ENCODE measurements at regions not wholly inside any gene's neighbourhood (a gene's known extent, or its start where the extent isn't known, plus 50 kb on each side); places are given as distances from the start of the nearest gene placed in this dataset.
"Not testable (repeated sequence)": the region's sequence is repeated elsewhere in the genome, so short reads cannot be mapped to it uniquely, and the experiment has no call there.

DNA sequence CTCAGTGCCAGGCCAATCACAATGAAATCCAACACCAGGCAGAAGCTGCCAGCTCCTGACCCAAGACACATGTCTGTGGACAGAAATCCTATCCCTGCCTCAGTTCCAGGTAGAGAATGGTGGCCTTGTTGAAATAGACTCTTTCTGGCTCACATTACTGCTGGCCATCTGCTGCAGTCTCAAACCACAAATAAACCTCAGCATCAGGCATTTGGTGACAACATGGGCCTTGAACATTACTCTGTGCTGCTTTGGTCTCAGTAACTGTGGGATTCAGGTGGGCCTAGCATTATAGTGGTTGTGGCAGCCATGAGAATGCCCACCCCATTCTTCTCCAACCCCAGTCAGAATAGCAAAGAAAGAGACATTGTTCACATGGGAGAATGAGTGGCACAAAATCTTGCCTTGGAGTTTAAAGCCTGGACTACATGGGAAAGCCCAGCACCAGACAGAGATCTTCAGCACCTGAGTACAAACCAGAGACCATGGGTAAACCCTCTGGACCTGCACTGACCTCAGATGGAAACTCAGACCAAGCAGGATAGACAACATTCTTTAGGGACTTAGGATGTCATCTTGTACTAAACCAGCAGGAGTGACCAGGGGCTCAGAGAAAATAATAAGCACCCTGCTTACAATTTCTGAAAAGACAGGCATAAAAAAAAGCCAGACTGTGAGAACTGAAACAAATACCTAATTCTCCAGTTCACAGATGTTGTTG lies 50.4 kb upstream of the TRAM1L1 start:
- Mint-ChIP-seq H3K27me3 (ENCODE audit: low read depth) (no peaks in the 10 kb centered on the region), H3K4me3 (ENCODE audit: low read depth) (no peak overlapping the region), H3K27ac (no peak overlapping the region), H3K4me1 (ENCODE audit: low read depth) (no peaks in the 10 kb centered on the region), H3K36me3 (ENCODE audit: low read depth) (no peaks in the 10 kb centered on the region), H3K9me3 (peaks cover 12% of the 10 kb centered on the region)
- intact Hi-C loops (cut with micrococcal nuclease): no loop called here
- no peak for DNase-seq (ENCODE audit: low spot score)

DNA sequence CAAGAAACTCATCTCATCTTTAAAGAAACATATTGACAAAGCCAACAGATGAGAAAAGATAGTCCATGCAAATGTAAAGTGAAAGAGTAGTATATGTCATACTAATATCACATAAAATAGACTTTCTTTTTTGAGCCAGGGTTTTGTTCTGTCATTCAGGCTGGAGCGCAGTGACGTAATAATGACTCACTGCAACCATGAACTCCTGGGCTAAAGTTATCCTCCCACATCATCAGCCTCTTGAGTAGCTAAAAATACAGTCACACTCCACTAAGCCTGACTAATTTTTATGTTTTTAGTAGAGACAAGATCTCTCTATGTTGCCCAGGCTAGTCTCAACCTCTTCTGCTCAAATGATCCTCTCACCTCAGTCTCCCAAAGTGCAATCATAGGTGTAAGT lies 51.8 kb upstream of the TRAM1L1 start:
- Mint-ChIP-seq H3K4me1 (ENCODE audit: low read depth) (no peaks in the 10 kb centered on the region), H3K36me3 (ENCODE audit: low read depth) (no peaks in the 10 kb centered on the region), H3K9me3 (peaks cover 12% of the 10 kb centered on the region), H3K4me3 (ENCODE audit: low read depth) (no peak overlapping the region), H3K27ac (no peak overlapping the region), H3K27me3 (ENCODE audit: low read depth) (no peaks in the 10 kb centered on the region)
- no peak for DNase-seq (ENCODE audit: low spot score)
- intact Hi-C loops (cut with micrococcal nuclease): no loop called here

DNA sequence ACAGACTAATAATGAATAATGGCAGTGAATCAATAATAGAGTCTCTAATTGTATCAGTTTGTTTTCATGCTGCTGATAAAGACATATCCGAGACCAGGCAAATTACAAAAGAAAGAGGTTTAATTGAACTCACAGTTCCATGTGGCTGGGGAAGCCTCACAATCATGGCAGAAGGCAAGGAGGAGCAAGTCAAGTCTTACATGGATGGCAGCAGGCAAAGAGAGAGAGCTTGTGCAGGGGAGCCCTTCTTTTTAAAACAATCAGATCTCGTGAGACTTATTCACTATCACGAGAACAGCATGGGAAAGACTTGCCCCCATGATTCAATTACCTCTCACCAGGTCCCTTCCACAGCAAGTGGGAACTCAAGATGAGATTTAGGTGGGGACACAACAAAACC lies 53.4 kb upstream of the TRAM1L1 start:
- H3K4me3 Mint-ChIP-seq (ENCODE audit: low read depth); H3K36me3 Mint-ChIP-seq (ENCODE audit: low read depth); H3K4me1 Mint-ChIP-seq (ENCODE audit: low read depth); H3K27ac Mint-ChIP-seq; intact Hi-C loops (cut with micrococcal nuclease); H3K27me3 Mint-ChIP-seq (ENCODE audit: low read depth); DNase-seq (ENCODE audit: low spot score): not testable (repeated sequence)
- H3K9me3 Mint-ChIP-seq: peaks cover 12% of the 10 kb centered on the region

DNA sequence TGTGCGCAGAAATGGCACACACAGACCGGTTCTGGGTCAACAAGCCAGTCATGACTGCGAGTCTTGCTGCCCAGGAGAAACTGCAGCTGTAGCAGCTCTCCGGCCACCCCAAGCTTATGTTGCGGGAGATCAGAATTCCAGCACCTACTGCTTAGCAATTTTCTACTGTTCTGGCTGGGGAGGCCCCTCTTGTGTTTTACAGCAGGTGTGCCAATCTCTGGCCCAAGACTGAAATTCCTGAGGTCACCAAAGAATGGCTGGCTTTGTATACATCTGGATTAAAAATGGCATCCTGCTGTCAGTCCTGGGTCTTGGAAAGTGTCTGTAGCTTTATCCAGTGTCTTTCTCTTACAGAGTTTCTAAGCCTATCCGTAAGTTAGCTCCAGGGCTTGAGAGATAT lies 68.9 kb upstream of the TRAM1L1 start:
- H3K27me3 Mint-ChIP-seq (ENCODE audit: low read depth): no peaks in the 10 kb centered on the region
- H3K27ac Mint-ChIP-seq: no peak overlapping the region
- H3K4me3 Mint-ChIP-seq (ENCODE audit: low read depth): no peak overlapping the region
- no peaks in the 10 kb centered on the region for H3K4me1 Mint-ChIP-seq (ENCODE audit: low read depth)
- no peak for DNase-seq (ENCODE audit: low spot score)
- intact Hi-C loops (cut with micrococcal nuclease): no loop called here
- peaks cover 8% of the 10 kb centered on the region for H3K9me3 Mint-ChIP-seq
- no peaks in the 10 kb centered on the region for H3K36me3 Mint-ChIP-seq (ENCODE audit: low read depth)

DNA sequence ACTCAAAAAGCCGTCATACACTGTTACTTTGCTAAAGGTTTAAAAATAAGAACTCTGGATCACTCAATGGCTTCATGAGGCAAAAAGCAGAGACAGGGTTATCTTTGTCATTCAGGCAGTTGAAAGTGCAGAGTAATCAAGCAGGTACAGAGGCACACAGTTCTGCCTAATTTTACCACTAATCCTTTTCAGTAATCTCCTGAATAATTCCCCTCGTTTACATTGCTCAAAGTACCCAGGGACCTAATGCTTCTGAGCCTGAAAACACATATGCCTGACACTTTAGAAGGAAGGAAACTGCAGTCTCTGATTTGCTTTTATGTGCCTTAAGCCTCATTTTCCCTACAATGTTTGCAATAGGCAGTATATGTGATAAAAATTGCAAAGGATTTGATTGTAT lies 71.4 kb upstream of the TRAM1L1 start:
- H3K27ac Mint-ChIP-seq: no peak overlapping the region
- H3K27me3 Mint-ChIP-seq (ENCODE audit: low read depth): no peaks in the 10 kb centered on the region
- peaks cover 3% of the 10 kb centered on the region for H3K9me3 Mint-ChIP-seq
- DNase-seq (ENCODE audit: low spot score): no peak
- intact Hi-C loops (cut with micrococcal nuclease): no loop called here
- H3K4me1 Mint-ChIP-seq (ENCODE audit: low read depth): no peaks in the 10 kb centered on the region
- H3K4me3 Mint-ChIP-seq (ENCODE audit: low read depth): no peak overlapping the region
- H3K36me3 Mint-ChIP-seq (ENCODE audit: low read depth): no peaks in the 10 kb centered on the region

DNA sequence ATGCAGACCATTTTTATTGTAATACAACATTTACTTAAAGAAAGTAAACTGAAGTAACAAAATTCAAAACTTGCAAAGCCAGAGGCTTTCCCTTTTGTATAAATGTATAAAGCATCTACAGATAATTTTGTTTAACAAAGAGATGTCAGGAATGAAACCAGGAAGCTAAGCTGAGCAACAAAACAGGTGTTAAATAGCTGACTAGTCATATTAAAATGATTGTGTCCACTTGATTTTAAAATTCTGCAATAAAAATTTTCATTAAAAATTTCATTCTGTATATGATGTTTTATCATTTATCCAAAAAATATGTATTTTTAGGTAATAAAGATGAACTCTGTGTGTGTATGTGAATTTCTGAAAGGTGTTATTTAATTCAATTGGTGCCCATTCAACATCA lies 72.0 kb upstream of the TRAM1L1 start:
- Mint-ChIP-seq H3K27ac (no peak overlapping the region), H3K36me3 (ENCODE audit: low read depth) (no peaks in the 10 kb centered on the region), H3K27me3 (ENCODE audit: low read depth) (no peaks in the 10 kb centered on the region), H3K4me3 (ENCODE audit: low read depth) (no peak overlapping the region), H3K4me1 (ENCODE audit: low read depth) (no peaks in the 10 kb centered on the region), H3K9me3 (no peaks in the 10 kb centered on the region)
- no peak for DNase-seq (ENCODE audit: low spot score)
- intact Hi-C loops (cut with micrococcal nuclease): no loop called here

DNA sequence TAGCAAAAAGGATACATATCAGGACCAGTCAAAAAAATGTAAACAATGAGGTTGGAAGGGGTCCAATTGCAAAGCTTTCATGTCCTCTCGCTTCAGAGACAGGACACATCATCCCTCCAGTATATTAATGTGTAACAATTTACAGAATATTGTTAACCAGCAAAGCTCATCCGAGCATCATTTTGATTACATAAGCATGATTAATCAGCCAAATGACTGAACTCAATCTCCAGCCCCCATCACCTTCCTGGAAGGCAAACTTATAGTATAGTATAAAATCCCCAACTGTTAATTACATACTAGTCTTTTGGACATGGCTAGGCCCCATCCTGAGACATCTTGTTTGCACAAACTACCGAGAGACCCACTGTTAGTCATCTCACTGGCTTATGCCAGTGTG lies 77.6 kb upstream of the TRAM1L1 start:
- Mint-ChIP-seq H3K9me3 (no peaks in the 10 kb centered on the region), H3K27me3 (ENCODE audit: low read depth) (no peaks in the 10 kb centered on the region), H3K4me3 (ENCODE audit: low read depth) (no peak overlapping the region), H3K27ac (no peak overlapping the region), H3K36me3 (ENCODE audit: low read depth) (no peaks in the 10 kb centered on the region), H3K4me1 (ENCODE audit: low read depth) (no peaks in the 10 kb centered on the region)
- no peak for DNase-seq (ENCODE audit: low spot score)
- intact Hi-C loops (cut with micrococcal nuclease): no loop called here

DNA sequence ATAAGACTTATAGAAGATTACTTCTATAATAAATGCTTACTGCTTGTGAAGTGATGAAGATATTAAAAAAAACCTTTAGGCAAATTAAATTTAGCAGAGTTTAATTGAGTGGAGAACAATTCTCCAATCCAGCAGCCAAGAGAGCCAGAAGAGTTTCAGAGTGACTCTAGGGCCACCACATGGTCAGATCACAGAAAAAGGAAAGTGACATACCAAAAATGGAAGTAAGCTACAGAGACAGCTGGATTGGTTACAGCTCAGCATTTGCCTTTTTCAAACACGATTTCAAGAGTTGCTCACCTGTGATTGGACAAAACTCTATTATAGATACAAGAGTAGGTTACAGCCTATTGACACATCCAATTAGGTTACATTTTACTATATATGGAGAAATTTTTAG lies 79.0 kb upstream of the TRAM1L1 start:
- no peak overlapping the region for H3K27ac Mint-ChIP-seq

DNA sequence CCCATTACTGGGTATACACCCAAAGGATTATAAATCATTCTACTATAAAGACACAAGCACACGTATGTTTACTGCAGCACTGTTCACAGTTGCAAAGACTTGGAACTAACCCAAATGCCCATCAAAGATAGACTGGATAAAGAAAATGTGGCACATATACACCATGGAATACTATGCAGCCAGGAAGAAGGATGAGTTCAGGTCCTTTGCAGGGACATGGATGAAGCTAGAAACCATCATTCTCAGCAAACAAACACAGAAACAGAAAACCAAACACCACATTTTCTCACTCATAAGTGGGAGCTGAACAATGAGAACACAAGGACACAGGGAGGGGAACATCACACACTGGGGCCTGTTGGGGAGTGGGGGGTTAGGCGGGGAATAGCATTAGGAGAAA lies 90.0 kb upstream of the TRAM1L1 start:
- H3K9me3 Mint-ChIP-seq; H3K27me3 Mint-ChIP-seq (ENCODE audit: low read depth); DNase-seq (ENCODE audit: low spot score); H3K27ac Mint-ChIP-seq; H3K4me3 Mint-ChIP-seq (ENCODE audit: low read depth); H3K36me3 Mint-ChIP-seq (ENCODE audit: low read depth); H3K4me1 Mint-ChIP-seq (ENCODE audit: low read depth); intact Hi-C loops (cut with micrococcal nuclease): not testable (repeated sequence)

More for the DNA sequence above, 79.0 kb upstream of the TRAM1L1 start:
- H3K27me3 Mint-ChIP-seq (ENCODE audit: low read depth): no peaks in the 10 kb centered on the region
- H3K36me3 Mint-ChIP-seq (ENCODE audit: low read depth): no peaks in the 10 kb centered on the region
- no peak overlapping the region for H3K4me3 Mint-ChIP-seq (ENCODE audit: low read depth)
- DNase-seq (ENCODE audit: low spot score): no peak
- H3K4me1 Mint-ChIP-seq (ENCODE audit: low read depth): no peaks in the 10 kb centered on the region
- intact Hi-C loops (cut with micrococcal nuclease): no loop called here
- no peaks in the 10 kb centered on the region for H3K9me3 Mint-ChIP-seq

DNA sequence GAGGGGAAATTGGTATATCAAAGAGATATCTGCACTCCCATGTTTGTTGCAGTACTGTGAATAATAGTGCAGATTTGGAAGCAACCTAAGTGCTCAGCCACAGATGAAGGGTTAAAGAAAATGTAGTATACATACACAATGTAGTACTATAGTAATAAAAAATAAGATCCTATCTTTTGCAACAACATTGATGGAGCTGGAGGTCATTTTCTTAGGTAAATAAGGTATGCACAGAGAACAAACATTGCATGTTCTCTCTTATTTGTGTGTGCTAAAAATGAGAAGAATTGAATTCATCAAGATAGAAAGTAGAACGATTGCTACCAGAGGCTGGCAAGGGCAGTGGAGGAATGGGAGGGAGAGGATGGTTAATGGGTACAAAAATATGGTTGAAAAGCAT lies 117.9 kb upstream of the TRAM1L1 start:
- Mint-ChIP-seq H3K4me1 (ENCODE audit: low read depth) (no peaks in the 10 kb centered on the region), H3K9me3 (no peaks in the 10 kb centered on the region), H3K27me3 (ENCODE audit: low read depth) (no peaks in the 10 kb centered on the region), H3K27ac (no peak overlapping the region), H3K4me3 (ENCODE audit: low read depth) (no peak overlapping the region), H3K36me3 (ENCODE audit: low read depth) (no peaks in the 10 kb centered on the region)
- intact Hi-C loops (cut with micrococcal nuclease): no loop called here
- no peak for DNase-seq (ENCODE audit: low spot score)

DNA sequence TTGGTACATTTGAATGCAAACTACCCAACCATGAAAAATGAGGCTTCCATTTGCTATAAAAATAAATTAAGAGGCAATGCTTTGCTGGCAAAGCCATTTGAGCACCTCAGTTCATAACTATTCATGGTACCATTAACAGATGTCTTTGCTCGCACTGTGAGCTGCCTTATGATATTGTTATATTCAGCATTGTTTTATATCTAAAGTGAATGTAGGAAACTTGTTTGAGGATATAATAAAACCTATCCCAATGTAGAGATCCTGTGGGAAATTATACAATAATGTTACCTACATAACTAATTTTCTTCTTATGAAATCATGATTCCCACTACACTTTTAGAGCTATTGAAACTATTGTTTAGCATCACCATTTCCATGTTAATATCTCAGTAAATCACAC lies 125.2 kb upstream of the TRAM1L1 start:
- no peaks in the 10 kb centered on the region for H3K27me3 Mint-ChIP-seq (ENCODE audit: low read depth)
- no peak overlapping the region for H3K4me3 Mint-ChIP-seq (ENCODE audit: low read depth)
- no peak for DNase-seq (ENCODE audit: low spot score)
- H3K9me3 Mint-ChIP-seq: no peaks in the 10 kb centered on the region
- no peak overlapping the region for H3K27ac Mint-ChIP-seq
- no peaks in the 10 kb centered on the region for H3K36me3 Mint-ChIP-seq (ENCODE audit: low read depth)
- no peaks in the 10 kb centered on the region for H3K4me1 Mint-ChIP-seq (ENCODE audit: low read depth)
- intact Hi-C loops (cut with micrococcal nuclease): no loop called here

DNA sequence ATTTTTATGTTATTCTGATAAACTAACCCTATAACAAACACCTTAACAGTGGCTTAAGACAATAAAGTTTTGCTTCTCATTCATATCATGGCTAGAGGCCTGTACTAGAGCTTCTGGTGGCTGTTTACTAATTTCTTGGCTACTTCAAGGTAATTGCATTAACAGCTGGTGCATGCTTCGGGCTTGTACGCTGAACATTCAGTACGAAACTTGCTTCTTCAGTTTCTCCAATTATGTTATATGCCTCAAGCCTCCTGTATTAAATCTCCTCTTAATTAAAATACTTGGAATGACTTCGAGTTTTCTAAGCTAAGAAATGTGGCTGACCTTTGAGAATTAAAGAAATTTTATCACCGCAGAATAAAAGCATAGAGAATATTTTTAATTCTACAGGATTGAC lies 138.9 kb upstream of the TRAM1L1 start:
- no peaks in the 10 kb centered on the region for H3K4me1 Mint-ChIP-seq (ENCODE audit: low read depth)
- no peak overlapping the region for H3K4me3 Mint-ChIP-seq (ENCODE audit: low read depth)
- H3K9me3 Mint-ChIP-seq: peaks cover 4% of the 10 kb centered on the region
- no peak overlapping the region for H3K27ac Mint-ChIP-seq
- intact Hi-C loops (cut with micrococcal nuclease): no loop called here
- no peak for DNase-seq (ENCODE audit: low spot score)
- no peaks in the 10 kb centered on the region for H3K27me3 Mint-ChIP-seq (ENCODE audit: low read depth)
- H3K36me3 Mint-ChIP-seq (ENCODE audit: low read depth): no peaks in the 10 kb centered on the region

DNA sequence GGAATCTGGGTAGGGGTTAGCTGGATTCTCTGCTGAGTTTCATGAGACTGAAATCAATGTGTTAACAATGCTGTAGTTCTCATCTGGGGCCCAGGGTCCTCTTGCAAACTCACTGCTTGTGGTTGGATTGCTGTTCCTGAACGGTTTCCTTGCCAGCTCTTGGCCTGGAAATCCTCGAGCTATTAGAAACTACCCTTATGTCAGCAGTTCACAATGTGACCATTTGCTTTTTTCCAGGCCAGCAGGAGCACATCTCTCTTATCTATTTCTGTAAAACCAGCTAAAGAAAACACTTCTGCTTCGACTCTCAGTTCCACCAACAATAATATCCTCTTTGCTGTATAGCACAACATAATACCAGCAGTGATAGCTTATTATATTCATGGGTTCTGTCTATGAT lies 140.1 kb upstream of the TRAM1L1 start:
- Mint-ChIP-seq H3K27ac (no peak overlapping the region), H3K9me3 (peaks cover 4% of the 10 kb centered on the region), H3K36me3 (ENCODE audit: low read depth) (no peaks in the 10 kb centered on the region), H3K4me3 (ENCODE audit: low read depth) (no peak overlapping the region), H3K27me3 (ENCODE audit: low read depth) (no peaks in the 10 kb centered on the region), H3K4me1 (ENCODE audit: low read depth) (no peaks in the 10 kb centered on the region)
- intact Hi-C loops (cut with micrococcal nuclease): no loop called here
- DNase-seq (ENCODE audit: low spot score): no peak

DNA sequence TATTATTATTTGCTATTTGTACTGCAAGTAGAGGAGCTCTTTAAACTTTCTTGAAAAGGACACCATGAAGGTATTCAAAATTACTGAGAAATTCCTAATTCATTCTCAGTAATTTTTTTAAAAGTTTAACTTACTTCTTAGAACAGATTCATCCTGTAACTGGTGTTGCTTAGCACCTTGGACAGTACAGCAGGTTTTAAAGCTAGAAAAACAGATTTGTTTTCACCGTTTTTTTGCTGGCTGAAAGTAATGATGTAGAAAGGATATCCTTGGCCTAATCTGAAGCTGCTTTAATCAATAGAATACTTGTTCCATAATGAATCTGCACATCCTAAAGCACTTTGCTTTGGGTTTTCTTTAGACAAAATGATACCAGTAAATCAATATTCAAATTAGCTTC lies 142.5 kb upstream of the TRAM1L1 start:
- no peak overlapping the region for H3K4me3 Mint-ChIP-seq (ENCODE audit: low read depth)
- H3K9me3 Mint-ChIP-seq: no peaks in the 10 kb centered on the region
- no peaks in the 10 kb centered on the region for H3K36me3 Mint-ChIP-seq (ENCODE audit: low read depth)
- DNase-seq (ENCODE audit: low spot score): no peak
- H3K27ac Mint-ChIP-seq: no peak overlapping the region
- intact Hi-C loops (cut with micrococcal nuclease): no loop called here
- H3K27me3 Mint-ChIP-seq (ENCODE audit: low read depth): no peaks in the 10 kb centered on the region
- H3K4me1 Mint-ChIP-seq (ENCODE audit: low read depth): no peaks in the 10 kb centered on the region

Data from activated T-helper 2 cell treated with anti-CD3 and anti-CD28 coated beads, Interferon-gamma antibody, Interleukin-2, Interleukin-4, amounts not matched to agents 10 μg/mL and 5 μg/mL and 100 μg/mL, durations not matched to agents 14 hours and 24 hours and 36 hours (primary cell).